Progenitor cell of endocrine pancreas (in vitro differentiated cells): ENCODE measurements at regions not wholly inside any gene's neighbourhood (a gene's known extent, or its start where the extent isn't known, plus 50 kb on each side); places are given as distances from the start of the nearest gene placed in this dataset.

Source experiments
- DNase-seq: peaks from one replicate; pipeline ENCODE4 v3.0.0; 2021; ENCODE audit warnings: low spot score; ENCODE audit not compliant: unreplicated experiment
- H3K27ac Mint-ChIP-seq: 2 replicates; pipeline ENCODE4 v1.8.0; 2021; ENCODE audit warnings: mild to moderate bottlenecking, moderate library complexity, mixed read lengths
- H3K27me3 Mint-ChIP-seq: 2 replicates; pipeline ENCODE4 v1.8.0; 2021; ENCODE audit warnings: mixed read lengths
- H3K36me3 Mint-ChIP-seq: 2 replicates; pipeline ENCODE4 v1.8.0; 2022; ENCODE audit warnings: mixed read lengths; ENCODE audit not compliant: insufficient read depth
- H3K4me1 Mint-ChIP-seq: 2 replicates; pipeline ENCODE4 v1.8.0; 2021; ENCODE audit warnings: low read depth, mixed read lengths
- H3K4me3 Mint-ChIP-seq: 2 replicates; pipeline ENCODE4 v1.8.0; 2021; ENCODE audit warnings: low read depth, mild to moderate bottlenecking, moderate library complexity, mixed read lengths
- H3K9me3 Mint-ChIP-seq: 2 replicates; pipeline ENCODE4 v1.8.0; 2021; ENCODE audit warnings: low read depth, mixed read lengths
- TF ChIP-seq, protein P1 (sequence below): fragments of 200-600 bp; sonication (generic); IDR thresholded peaks from one replicate; pipeline ENCODE4 v1.5.0; 2021; ENCODE audit warnings: antibody characterized with exemption, mild to moderate bottlenecking; ENCODE audit not compliant: unreplicated experiment

DNA sequence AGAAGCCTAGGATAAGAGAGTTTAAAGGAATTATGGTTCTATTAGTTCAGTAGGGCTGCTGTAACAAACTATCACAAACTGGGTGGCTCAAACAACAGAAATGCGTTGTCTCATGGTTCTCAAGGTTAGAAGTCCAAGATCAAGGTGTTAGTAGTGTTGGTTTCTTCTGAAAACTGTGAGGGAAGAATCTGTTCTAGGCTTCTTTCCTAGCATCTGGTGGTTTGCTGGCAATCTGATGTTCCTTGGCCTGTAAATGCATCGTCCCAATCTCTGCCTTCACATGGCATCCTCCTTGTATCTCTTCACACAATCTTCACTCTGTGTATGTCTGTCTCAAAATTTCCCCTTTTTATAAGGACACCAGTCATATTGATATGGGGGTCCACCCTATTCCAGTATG is 76.3 kb downstream of the MDH1 start:
- Mint-ChIP-seq H3K27me3 (peaks cover 5% of the 10 kb centered on the region), H3K4me1 (peaks cover 6% of the 10 kb centered on the region), H3K36me3 (no peaks in the 10 kb centered on the region), H3K9me3 (peaks cover 3% of the 10 kb centered on the region), H3K4me3 (no peak overlapping the region), H3K27ac (no peak overlapping the region)
- TF ChIP-seq, protein P1, sequence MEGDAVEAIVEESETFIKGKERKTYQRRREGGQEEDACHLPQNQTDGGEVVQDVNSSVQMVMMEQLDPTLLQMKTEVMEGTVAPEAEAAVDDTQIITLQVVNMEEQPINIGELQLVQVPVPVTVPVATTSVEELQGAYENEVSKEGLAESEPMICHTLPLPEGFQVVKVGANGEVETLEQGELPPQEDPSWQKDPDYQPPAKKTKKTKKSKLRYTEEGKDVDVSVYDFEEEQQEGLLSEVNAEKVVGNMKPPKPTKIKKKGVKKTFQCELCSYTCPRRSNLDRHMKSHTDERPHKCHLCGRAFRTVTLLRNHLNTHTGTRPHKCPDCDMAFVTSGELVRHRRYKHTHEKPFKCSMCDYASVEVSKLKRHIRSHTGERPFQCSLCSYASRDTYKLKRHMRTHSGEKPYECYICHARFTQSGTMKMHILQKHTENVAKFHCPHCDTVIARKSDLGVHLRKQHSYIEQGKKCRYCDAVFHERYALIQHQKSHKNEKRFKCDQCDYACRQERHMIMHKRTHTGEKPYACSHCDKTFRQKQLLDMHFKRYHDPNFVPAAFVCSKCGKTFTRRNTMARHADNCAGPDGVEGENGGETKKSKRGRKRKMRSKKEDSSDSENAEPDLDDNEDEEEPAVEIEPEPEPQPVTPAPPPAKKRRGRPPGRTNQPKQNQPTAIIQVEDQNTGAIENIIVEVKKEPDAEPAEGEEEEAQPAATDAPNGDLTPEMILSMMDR, result no peak
- no peak for DNase-seq

GRCh38 chr2:63665846-63666475 is 77.2 kb downstream of the MDH1 start:
- no peaks in the 10 kb centered on the region for H3K36me3 Mint-ChIP-seq
- peaks cover 5% of the 10 kb centered on the region for H3K27me3 Mint-ChIP-seq
- peaks cover 3% of the 10 kb centered on the region for H3K9me3 Mint-ChIP-seq
- no peak for DNase-seq
- no peak overlapping the region for H3K4me3 Mint-ChIP-seq
- H3K4me1 Mint-ChIP-seq, result peaks cover 5% of the 10 kb centered on the region
- TF ChIP-seq, protein P1, result no peak
- H3K27ac Mint-ChIP-seq, result no peak overlapping the region

- Mint-ChIP-seq H3K9me3 (peaks cover 3% of the 10 kb centered on the region), H3K4me3 (no peak overlapping the region), H3K36me3 (no peaks in the 10 kb centered on the region), H3K27ac (no peak overlapping the region), H3K4me1 (peaks cover 5% of the 10 kb centered on the region), H3K27me3 (peaks cover 5% of the 10 kb centered on the region)
- TF ChIP-seq, protein P1, result no peak
- DNase-seq, result no peak
These were observed 78.5 kb downstream of the MDH1 start for GRCh38 chr2:63667132-63667700.

DNA sequence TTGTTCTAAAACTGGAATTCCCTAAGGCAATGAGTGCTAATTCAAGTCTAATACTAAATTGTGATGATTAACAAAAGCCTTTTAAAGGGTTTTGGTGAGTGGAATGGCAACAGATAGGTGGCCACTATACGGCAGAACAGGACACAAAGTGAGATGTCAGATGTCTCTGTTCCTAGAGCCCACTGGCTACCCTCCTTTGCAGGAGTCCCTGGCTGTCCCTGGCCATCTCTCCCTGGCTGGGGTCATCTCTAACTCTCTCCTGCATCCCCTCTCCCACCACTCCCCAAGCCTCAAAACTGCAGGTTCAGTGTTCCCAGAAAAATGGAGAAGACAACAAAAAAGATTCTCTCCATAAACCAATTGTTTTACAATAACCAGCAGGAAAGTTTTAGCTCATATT is 79.2 kb downstream of the MDH1 start:
- Mint-ChIP-seq H3K27me3 (peaks cover 5% of the 10 kb centered on the region), H3K4me3 (no peak overlapping the region), H3K27ac (no peak overlapping the region), H3K4me1 (no peaks in the 10 kb centered on the region), H3K9me3 (peaks cover 3% of the 10 kb centered on the region), H3K36me3 (no peaks in the 10 kb centered on the region)
- no peak for DNase-seq
- TF ChIP-seq, protein P1, result no peak

GRCh38 chr2:63668466-63668865 is 79.7 kb downstream of the MDH1 start:
- H3K4me1 Mint-ChIP-seq, result peaks cover 3% of the 10 kb centered on the region
- H3K4me3 Mint-ChIP-seq, result no peak overlapping the region
- H3K9me3 Mint-ChIP-seq, result peaks cover 3% of the 10 kb centered on the region
- peaks cover 5% of the 10 kb centered on the region for H3K27me3 Mint-ChIP-seq
- DNase-seq, result no peak
- H3K27ac Mint-ChIP-seq, result no peak overlapping the region
- TF ChIP-seq, protein P1, result no peak
- no peaks in the 10 kb centered on the region for H3K36me3 Mint-ChIP-seq
